ENCODE measurements at regions not wholly inside any gene's neighbourhood (a gene's known extent, or its start where the extent isn't known, plus 50 kb on each side); places are given as distances from the start of the nearest gene placed in this dataset.

DNA sequence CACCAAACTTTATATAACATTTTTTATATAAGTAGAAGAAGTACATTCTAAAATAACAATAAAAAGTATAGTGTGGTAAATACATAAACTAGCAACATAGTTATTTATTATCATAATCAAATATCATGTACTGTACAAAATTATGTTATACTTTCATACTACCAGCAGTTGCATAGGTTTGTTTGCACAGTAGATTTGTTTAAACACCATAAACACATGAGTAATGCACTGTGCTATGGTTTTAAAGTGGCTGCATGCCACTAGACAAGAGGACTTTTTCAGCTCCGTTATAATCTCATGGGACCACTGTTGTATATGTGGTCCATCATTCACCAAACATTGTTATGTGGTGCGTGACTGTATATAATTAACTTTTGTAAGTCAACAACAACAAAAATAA lies 137.6 kb downstream of the DRD1 start:
- Mint-ChIP-seq H3K4me1 (ENCODE audit: low read depth, unreplicated experiment) (no peaks in the 10 kb centered on the region), H3K4me3 (ENCODE audit: unreplicated experiment) (no peak overlapping the region), H3K36me3 (ENCODE audit: insufficient read depth, unreplicated experiment) (no peaks in the 10 kb centered on the region), H3K9me3 (ENCODE audit: unreplicated experiment) (peaks cover 10% of the 10 kb centered on the region), H3K27me3 (ENCODE audit: insufficient read depth, unreplicated experiment) (no peaks in the 10 kb centered on the region), H3K27ac (ENCODE audit: unreplicated experiment) (no peak overlapping the region)
- no peak for DNase-seq
- intact Hi-C loops (cut with micrococcal nuclease; ENCODE audit: unreplicated experiment): no loop called here
- Histone ChIP-seq H3K27me3 (replicated peaks; ENCODE audit: control insufficient read depth, insufficient read depth, low read length) (no peaks in the 10 kb centered on the region), H3K4me1 (no peaks in the 10 kb centered on the region), H3K36me3 (ENCODE audit: control insufficient read depth, insufficient read depth, low read length) (no peaks in the 10 kb centered on the region), H3K9me3 (no peaks in the 10 kb centered on the region), H3K4me3 (ENCODE audit: low read depth, low read length) (no peak overlapping the region)
- TF ChIP-seq, protein P1, sequence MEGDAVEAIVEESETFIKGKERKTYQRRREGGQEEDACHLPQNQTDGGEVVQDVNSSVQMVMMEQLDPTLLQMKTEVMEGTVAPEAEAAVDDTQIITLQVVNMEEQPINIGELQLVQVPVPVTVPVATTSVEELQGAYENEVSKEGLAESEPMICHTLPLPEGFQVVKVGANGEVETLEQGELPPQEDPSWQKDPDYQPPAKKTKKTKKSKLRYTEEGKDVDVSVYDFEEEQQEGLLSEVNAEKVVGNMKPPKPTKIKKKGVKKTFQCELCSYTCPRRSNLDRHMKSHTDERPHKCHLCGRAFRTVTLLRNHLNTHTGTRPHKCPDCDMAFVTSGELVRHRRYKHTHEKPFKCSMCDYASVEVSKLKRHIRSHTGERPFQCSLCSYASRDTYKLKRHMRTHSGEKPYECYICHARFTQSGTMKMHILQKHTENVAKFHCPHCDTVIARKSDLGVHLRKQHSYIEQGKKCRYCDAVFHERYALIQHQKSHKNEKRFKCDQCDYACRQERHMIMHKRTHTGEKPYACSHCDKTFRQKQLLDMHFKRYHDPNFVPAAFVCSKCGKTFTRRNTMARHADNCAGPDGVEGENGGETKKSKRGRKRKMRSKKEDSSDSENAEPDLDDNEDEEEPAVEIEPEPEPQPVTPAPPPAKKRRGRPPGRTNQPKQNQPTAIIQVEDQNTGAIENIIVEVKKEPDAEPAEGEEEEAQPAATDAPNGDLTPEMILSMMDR (IDR thresholded peaks at IDR 0.05; ENCODE audit: insufficient read depth in 1 of 2, low read depth in 1 of 2, low read length in 1 of 2, severe bottlenecking in 1 of 2, unreplicated experiment in 1 of 2): no peak
- ChIA-PET POLR2A (no interaction called here), CTCF (no interaction called here)
- no TSS peak for BruUV-seq (replicated peaks)

- Mint-ChIP-seq H3K27me3 (ENCODE audit: insufficient read depth, unreplicated experiment) (no peaks in the 10 kb centered on the region), H3K36me3 (ENCODE audit: insufficient read depth, unreplicated experiment) (no peaks in the 10 kb centered on the region), H3K4me1 (ENCODE audit: low read depth, unreplicated experiment) (no peaks in the 10 kb centered on the region), H3K9me3 (ENCODE audit: unreplicated experiment) (peaks cover 10% of the 10 kb centered on the region), H3K4me3 (ENCODE audit: unreplicated experiment) (no peak overlapping the region), H3K27ac (ENCODE audit: unreplicated experiment) (no peak overlapping the region)
- TF ChIP-seq, protein P1 (IDR thresholded peaks at IDR 0.05; ENCODE audit: insufficient read depth in 1 of 2, low read depth in 1 of 2, low read length in 1 of 2, severe bottlenecking in 1 of 2, unreplicated experiment in 1 of 2): no peak
- no TSS peak for BruUV-seq (replicated peaks)
- Histone ChIP-seq H3K4me3 (ENCODE audit: low read depth, low read length) (no peak overlapping the region), H3K27me3 (replicated peaks; ENCODE audit: control insufficient read depth, insufficient read depth, low read length) (no peaks in the 10 kb centered on the region), H3K4me1 (no peaks in the 10 kb centered on the region), H3K9me3 (no peaks in the 10 kb centered on the region), H3K36me3 (ENCODE audit: control insufficient read depth, insufficient read depth, low read length) (no peaks in the 10 kb centered on the region)
- ChIA-PET POLR2A (no interaction called here), CTCF (no interaction called here)
- no peak for DNase-seq
- intact Hi-C loops (cut with micrococcal nuclease; ENCODE audit: unreplicated experiment): no loop called here
Observed at GRCh38 chr5:175305251-175305650, 138.7 kb downstream of the DRD1 start.

GRCh38 chr5:175290379-175290778 lies 153.6 kb downstream of the DRD1 start:
- Histone ChIP-seq H3K4me3 (ENCODE audit: low read depth, low read length) (no peak overlapping the region), H3K27me3 (replicated peaks; ENCODE audit: control insufficient read depth, insufficient read depth, low read length) (no peaks in the 10 kb centered on the region), H3K36me3 (ENCODE audit: control insufficient read depth, insufficient read depth, low read length) (no peaks in the 10 kb centered on the region), H3K4me1 (peaks cover 26% of the 10 kb centered on the region), H3K9me3 (no peaks in the 10 kb centered on the region)
- BruUV-seq (replicated peaks): no TSS peak
- H3K4me1 Mint-ChIP-seq (ENCODE audit: low read depth, unreplicated experiment): peaks cover 32% of the 10 kb centered on the region
- no peak overlapping the region for H3K27ac Mint-ChIP-seq (ENCODE audit: unreplicated experiment)
- CTCF ChIA-PET: no interaction called here
- intact Hi-C loops (cut with micrococcal nuclease; ENCODE audit: unreplicated experiment): no loop called here
- DNase-seq: no peak
- H3K9me3 Mint-ChIP-seq (ENCODE audit: unreplicated experiment): peaks cover 23% of the 10 kb centered on the region
- H3K4me3 Mint-ChIP-seq (ENCODE audit: unreplicated experiment): no peak overlapping the region
- H3K27me3 Mint-ChIP-seq (ENCODE audit: insufficient read depth, unreplicated experiment): no peaks in the 10 kb centered on the region
- TF ChIP-seq, protein P1 (IDR thresholded peaks at IDR 0.05; ENCODE audit: insufficient read depth in 1 of 2, low read depth in 1 of 2, low read length in 1 of 2, severe bottlenecking in 1 of 2, unreplicated experiment in 1 of 2): no peak
- H3K36me3 Mint-ChIP-seq (ENCODE audit: insufficient read depth, unreplicated experiment): peaks cover 9% of the 10 kb centered on the region
- POLR2A ChIA-PET: interaction anchor here (0.5 kb wide), 1 partner anchor 1151 kb away, joined by 9 read pairs; no protein-coding TSS in a partner anchor
